ENCODE measurements at regions not wholly inside any gene's neighbourhood (a gene's known extent, or its start where the extent isn't known, plus 50 kb on each side); places are given as distances from the start of the nearest gene placed in this dataset.
"Not testable (repeated sequence)": the region's sequence is repeated elsewhere in the genome, so short reads cannot be mapped to it uniquely, and the experiment has no call there.

GRCh38 chr5:72682561-72682960 lies 133.9 kb upstream of the TNPO1 start:
- no peak overlapping the region for H3K27ac Mint-ChIP-seq

GRCh38 chr5:72681781-72682180 lies 134.7 kb upstream of the TNPO1 start:
- POLR2A ChIA-PET = no interaction called here
- Mint-ChIP-seq H3K4me1 (no peaks in the 10 kb centered on the region), H3K27ac (no peak overlapping the region), H3K36me3 (ENCODE audit: low read depth) (no peaks in the 10 kb centered on the region), H3K27me3 (peaks cover 16% of the 10 kb centered on the region), H3K4me3 (no peak overlapping the region), H3K9me3 (no peaks in the 10 kb centered on the region)
- DNase-seq = no peak
- CTCF ChIA-PET = no interaction called here

More at GRCh38 chr5:72682561-72682960, 133.9 kb upstream of the TNPO1 start:
- H3K27me3 Mint-ChIP-seq = peaks cover 21% of the 10 kb centered on the region
- H3K36me3 Mint-ChIP-seq (ENCODE audit: low read depth) = no peaks in the 10 kb centered on the region
- H3K9me3 Mint-ChIP-seq = no peaks in the 10 kb centered on the region
- H3K4me3 Mint-ChIP-seq = no peak overlapping the region
- no peaks in the 10 kb centered on the region for H3K4me1 Mint-ChIP-seq
- POLR2A ChIA-PET = no interaction called here
- CTCF ChIA-PET = no interaction called here
- no peak for DNase-seq

GRCh38 chr5:72677447-72677846 lies 139.0 kb upstream of the TNPO1 start:
- Mint-ChIP-seq H3K9me3 (no peaks in the 10 kb centered on the region), H3K27me3 (peaks cover 17% of the 10 kb centered on the region), H3K4me3 (no peak overlapping the region), H3K36me3 (ENCODE audit: low read depth) (no peaks in the 10 kb centered on the region), H3K27ac (no peak overlapping the region), H3K4me1 (no peaks in the 10 kb centered on the region)
- ChIA-PET POLR2A (no interaction called here), CTCF (no interaction called here)
- no peak for DNase-seq

GRCh38 chr5:72676831-72677230 lies 139.6 kb upstream of the TNPO1 start:
- POLR2A ChIA-PET; H3K4me3 Mint-ChIP-seq; H3K4me1 Mint-ChIP-seq; CTCF ChIA-PET; H3K36me3 Mint-ChIP-seq (ENCODE audit: low read depth); DNase-seq; H3K27ac Mint-ChIP-seq; H3K9me3 Mint-ChIP-seq: not testable (repeated sequence)
- H3K27me3 Mint-ChIP-seq = peaks cover 17% of the 10 kb centered on the region

- CTCF ChIA-PET = no interaction called here
Observed at GRCh38 chr5:72673623-72674022, 142.8 kb upstream of the TNPO1 start.

GRCh38 chr5:72673180-72673579 lies 143.3 kb upstream of the TNPO1 start:
- no peaks in the 10 kb centered on the region for H3K4me1 Mint-ChIP-seq
- H3K9me3 Mint-ChIP-seq = no peaks in the 10 kb centered on the region
- no peak overlapping the region for H3K27ac Mint-ChIP-seq
- H3K36me3 Mint-ChIP-seq (ENCODE audit: low read depth) = no peaks in the 10 kb centered on the region
- DNase-seq = no peak
- POLR2A ChIA-PET = no interaction called here
- H3K4me3 Mint-ChIP-seq = no peak overlapping the region
- H3K27me3 Mint-ChIP-seq = peaks cover 11% of the 10 kb centered on the region
- CTCF ChIA-PET = no interaction called here

More at GRCh38 chr5:72673623-72674022, 142.8 kb upstream of the TNPO1 start:
- H3K9me3 Mint-ChIP-seq = no peaks in the 10 kb centered on the region
- POLR2A ChIA-PET = no interaction called here
- no peaks in the 10 kb centered on the region for H3K36me3 Mint-ChIP-seq (ENCODE audit: low read depth)
- H3K27me3 Mint-ChIP-seq = peaks cover 12% of the 10 kb centered on the region
- no peak overlapping the region for H3K27ac Mint-ChIP-seq
- no peak overlapping the region for H3K4me3 Mint-ChIP-seq
- DNase-seq = no peak
- H3K4me1 Mint-ChIP-seq = no peaks in the 10 kb centered on the region

GRCh38 chr5:72667708-72668107 lies 148.8 kb upstream of the TNPO1 start:
- Mint-ChIP-seq H3K4me1 (no peaks in the 10 kb centered on the region), H3K4me3 (no peak overlapping the region), H3K36me3 (ENCODE audit: low read depth) (no peaks in the 10 kb centered on the region), H3K27ac (no peak overlapping the region), H3K27me3 (peaks cover 6% of the 10 kb centered on the region), H3K9me3 (no peaks in the 10 kb centered on the region)
- ChIA-PET POLR2A (no interaction called here), CTCF (no interaction called here)
- DNase-seq = no peak

- CTCF ChIA-PET = no interaction called here
- POLR2A ChIA-PET = no interaction called here
- Mint-ChIP-seq H3K4me1 (no peaks in the 10 kb centered on the region), H3K27ac (no peak overlapping the region), H3K27me3 (no peaks in the 10 kb centered on the region), H3K9me3 (no peaks in the 10 kb centered on the region), H3K36me3 (ENCODE audit: low read depth) (no peaks in the 10 kb centered on the region), H3K4me3 (no peak overlapping the region)
- DNase-seq = no peak
Observed at GRCh38 chr5:72662936-72663335, 153.5 kb upstream of the TNPO1 start.

- H3K36me3 Mint-ChIP-seq (ENCODE audit: low read depth) = no peaks in the 10 kb centered on the region
- no peak overlapping the region for H3K27ac Mint-ChIP-seq
- POLR2A ChIA-PET = no interaction called here
Observed at GRCh38 chr5:72662305-72662704, 154.2 kb upstream of the TNPO1 start.

GRCh38 chr5:72661405-72661804 lies 154.2 kb upstream of the ZNF366 start:
- no peaks in the 10 kb centered on the region for H3K4me1 Mint-ChIP-seq
- ChIA-PET POLR2A (no interaction called here), CTCF (no interaction called here)
- no peak overlapping the region for H3K27ac Mint-ChIP-seq
- H3K27me3 Mint-ChIP-seq = no peaks in the 10 kb centered on the region
- H3K36me3 Mint-ChIP-seq (ENCODE audit: low read depth) = no peaks in the 10 kb centered on the region
- H3K4me3 Mint-ChIP-seq = no peak overlapping the region
- H3K9me3 Mint-ChIP-seq = no peaks in the 10 kb centered on the region
- no peak for DNase-seq

More at GRCh38 chr5:72662305-72662704, 154.2 kb upstream of the TNPO1 start:
- CTCF ChIA-PET = no interaction called here
- H3K9me3 Mint-ChIP-seq = no peaks in the 10 kb centered on the region
- H3K4me3 Mint-ChIP-seq = no peak overlapping the region
- no peaks in the 10 kb centered on the region for H3K27me3 Mint-ChIP-seq
- H3K4me1 Mint-ChIP-seq = no peaks in the 10 kb centered on the region
- no peak for DNase-seq

GRCh38 chr5:72659726-72660125 lies 152.5 kb upstream of the ZNF366 start:
- DNase-seq = no peak
- H3K4me1 Mint-ChIP-seq = no peaks in the 10 kb centered on the region
- H3K36me3 Mint-ChIP-seq (ENCODE audit: low read depth) = no peaks in the 10 kb centered on the region
- ChIA-PET CTCF (no interaction called here), POLR2A (no interaction called here)
- H3K27me3 Mint-ChIP-seq = no peaks in the 10 kb centered on the region
- H3K9me3 Mint-ChIP-seq = no peaks in the 10 kb centered on the region
- H3K4me3 Mint-ChIP-seq = no peak overlapping the region
- no peak overlapping the region for H3K27ac Mint-ChIP-seq

- Mint-ChIP-seq H3K27ac (no peak overlapping the region), H3K9me3 (no peaks in the 10 kb centered on the region), H3K36me3 (ENCODE audit: low read depth) (no peaks in the 10 kb centered on the region), H3K4me3 (no peak overlapping the region), H3K27me3 (no peaks in the 10 kb centered on the region), H3K4me1 (no peaks in the 10 kb centered on the region)
- ChIA-PET POLR2A (no interaction called here), CTCF (no interaction called here)
- no peak for DNase-seq
Observed at GRCh38 chr5:72658761-72659540, 151.7 kb upstream of the ZNF366 start.

- DNase-seq = no peak
- Mint-ChIP-seq H3K36me3 (ENCODE audit: low read depth) (no peaks in the 10 kb centered on the region), H3K9me3 (no peaks in the 10 kb centered on the region), H3K4me3 (no peak overlapping the region), H3K27me3 (no peaks in the 10 kb centered on the region), H3K27ac (no peak overlapping the region), H3K4me1 (no peaks in the 10 kb centered on the region)
- POLR2A ChIA-PET = no interaction called here
- CTCF ChIA-PET = no interaction called here
Observed at GRCh38 chr5:72658161-72658560, 151.0 kb upstream of the ZNF366 start.

GRCh38 chr5:72656756-72657513 lies 149.7 kb upstream of the ZNF366 start:
- Mint-ChIP-seq H3K4me3 (no peak overlapping the region), H3K27me3 (no peaks in the 10 kb centered on the region), H3K9me3 (no peaks in the 10 kb centered on the region), H3K4me1 (no peaks in the 10 kb centered on the region), H3K27ac (no peak overlapping the region), H3K36me3 (ENCODE audit: low read depth) (no peaks in the 10 kb centered on the region)
- no peak for DNase-seq
- ChIA-PET POLR2A (no interaction called here), CTCF (interaction anchor here (1.1 kb wide), 1 partner anchor 177 kb away, joined by 4 read pairs; no protein-coding TSS in a partner anchor)

Measured in activated CD4-positive, alpha-beta T cell treated with anti-CD3 and anti-CD28 coated beads, Interleukin-2, amount 10 ng/mL, durations not matched to agents 7 days and 5 days (primary cell).